SIG-M5 treated with dmso at 0.1 percent for 504 hours (cell line): ENCODE measurements at regions not wholly inside any gene's neighbourhood (a gene's known extent, or its start where the extent isn't known, plus 50 kb on each side); places are given as distances from the start of the nearest gene placed in this dataset.
"Not testable (repeated sequence)": the region's sequence is repeated elsewhere in the genome, so short reads cannot be mapped to it uniquely, and the experiment has no call there.

Experiments
- DNase-seq: peaks from one replicate; lab custom pipeline; 2025; ENCODE audit not compliant: unreplicated experiment; lab: John Stamatoyannopoulos, UW

DNA sequence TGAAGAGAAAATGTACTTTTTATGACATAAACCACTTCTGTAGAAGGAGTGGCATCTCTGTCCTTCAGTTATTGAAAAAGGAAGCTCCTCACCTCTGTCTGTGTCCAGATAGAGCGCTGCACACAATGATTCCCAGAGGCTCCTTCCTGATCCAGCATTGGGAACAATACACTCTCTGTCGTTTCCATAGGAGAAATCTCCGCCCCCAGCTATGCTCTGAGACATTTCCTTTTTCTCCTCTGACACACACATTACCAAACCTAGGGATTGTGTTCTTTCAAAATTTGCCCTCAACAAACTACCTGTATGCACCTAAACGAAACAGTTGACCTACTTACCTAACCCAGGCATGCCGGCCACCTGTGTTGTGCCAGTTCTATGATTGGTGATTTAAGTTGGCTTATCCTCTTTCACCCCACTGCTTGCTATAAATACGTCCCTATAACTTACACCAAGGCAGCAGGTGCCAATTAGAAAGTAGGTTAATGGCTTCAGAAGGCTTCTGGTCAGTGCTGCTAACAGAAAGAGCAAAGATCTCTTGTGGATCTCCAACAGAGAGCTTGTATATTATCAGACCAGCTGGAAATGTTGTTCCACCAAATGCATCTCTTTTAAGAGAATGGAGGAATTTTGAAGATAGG, 140.1 kb upstream of the JCAD start:
- DNase-seq, result no peak

DNA sequence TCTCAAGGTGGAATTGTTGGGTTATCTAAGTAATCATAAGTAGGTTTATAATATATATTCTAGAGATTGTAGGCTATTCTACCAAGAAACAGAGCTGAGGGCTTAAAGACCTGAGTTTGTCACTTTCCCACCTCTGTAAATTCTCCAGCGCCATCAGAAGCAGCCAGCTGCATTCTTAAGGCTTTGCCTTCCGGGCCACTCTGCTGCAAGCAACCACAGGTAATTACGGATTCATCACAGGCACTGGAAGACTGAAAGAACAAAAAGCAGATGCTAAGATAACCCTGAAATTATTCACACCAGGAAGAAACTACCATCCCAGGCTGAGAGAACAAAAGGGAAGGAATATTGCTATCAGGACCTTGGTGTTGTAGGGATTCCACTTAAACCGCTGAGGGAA, 137.8 kb upstream of the JCAD start:
- DNase-seq, result no peak

DNA sequence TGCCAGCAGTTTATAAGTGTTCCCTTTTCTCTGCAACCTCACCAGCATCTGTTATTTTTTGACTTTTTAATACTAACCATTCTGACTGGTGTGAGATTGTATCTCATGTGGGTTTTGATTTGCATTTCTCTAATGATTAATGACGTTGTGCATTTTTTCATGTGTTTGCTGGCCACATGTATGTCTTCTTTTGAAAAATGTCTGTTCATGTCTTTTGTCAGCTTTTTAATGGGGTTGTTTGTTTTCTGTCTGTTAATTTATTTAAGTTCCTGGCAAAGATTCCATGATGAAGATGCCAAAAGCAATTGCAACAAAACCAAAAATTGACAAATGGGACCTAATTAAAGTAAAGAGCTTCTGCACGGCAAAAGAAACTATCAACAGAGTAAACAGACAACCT, 137.2 kb upstream of the JCAD start:
- not testable (repeated sequence) for DNase-seq

DNA sequence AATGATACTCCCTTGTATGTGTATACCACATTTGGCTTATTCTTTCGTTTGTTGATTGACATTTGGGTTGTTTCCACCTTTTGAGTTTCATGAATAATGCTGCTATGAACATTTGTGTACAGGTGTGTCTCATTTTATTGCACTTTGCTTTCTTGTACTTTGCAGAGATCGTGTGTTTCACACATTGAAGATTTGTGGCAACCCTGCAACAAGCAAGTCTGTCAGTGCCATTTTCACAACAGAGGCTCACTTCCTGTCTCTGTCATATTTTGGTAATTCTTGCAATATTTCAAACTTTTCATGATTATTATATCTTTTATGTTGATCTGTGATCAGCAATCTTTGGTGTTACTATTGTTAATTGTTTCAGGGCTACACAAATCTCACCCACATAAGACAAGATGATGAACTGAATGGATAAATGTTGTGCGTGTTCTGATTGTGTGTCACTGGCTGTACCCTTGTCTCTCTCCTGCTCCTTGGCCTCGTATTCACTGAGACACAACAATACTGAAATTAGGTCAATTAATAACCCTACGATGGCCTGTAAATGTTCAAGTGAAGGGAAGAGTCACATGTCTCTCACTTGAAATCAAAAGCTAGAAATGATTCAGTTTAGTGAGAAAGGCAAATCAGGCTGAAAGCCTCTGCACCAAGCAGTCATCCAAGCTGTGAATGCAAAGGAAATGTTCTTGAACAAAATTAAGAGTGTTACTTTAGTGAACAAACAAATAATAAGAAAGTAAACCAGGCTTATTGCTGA, 133.6 kb upstream of the JCAD start:
- DNase-seq, result no peak

DNA sequence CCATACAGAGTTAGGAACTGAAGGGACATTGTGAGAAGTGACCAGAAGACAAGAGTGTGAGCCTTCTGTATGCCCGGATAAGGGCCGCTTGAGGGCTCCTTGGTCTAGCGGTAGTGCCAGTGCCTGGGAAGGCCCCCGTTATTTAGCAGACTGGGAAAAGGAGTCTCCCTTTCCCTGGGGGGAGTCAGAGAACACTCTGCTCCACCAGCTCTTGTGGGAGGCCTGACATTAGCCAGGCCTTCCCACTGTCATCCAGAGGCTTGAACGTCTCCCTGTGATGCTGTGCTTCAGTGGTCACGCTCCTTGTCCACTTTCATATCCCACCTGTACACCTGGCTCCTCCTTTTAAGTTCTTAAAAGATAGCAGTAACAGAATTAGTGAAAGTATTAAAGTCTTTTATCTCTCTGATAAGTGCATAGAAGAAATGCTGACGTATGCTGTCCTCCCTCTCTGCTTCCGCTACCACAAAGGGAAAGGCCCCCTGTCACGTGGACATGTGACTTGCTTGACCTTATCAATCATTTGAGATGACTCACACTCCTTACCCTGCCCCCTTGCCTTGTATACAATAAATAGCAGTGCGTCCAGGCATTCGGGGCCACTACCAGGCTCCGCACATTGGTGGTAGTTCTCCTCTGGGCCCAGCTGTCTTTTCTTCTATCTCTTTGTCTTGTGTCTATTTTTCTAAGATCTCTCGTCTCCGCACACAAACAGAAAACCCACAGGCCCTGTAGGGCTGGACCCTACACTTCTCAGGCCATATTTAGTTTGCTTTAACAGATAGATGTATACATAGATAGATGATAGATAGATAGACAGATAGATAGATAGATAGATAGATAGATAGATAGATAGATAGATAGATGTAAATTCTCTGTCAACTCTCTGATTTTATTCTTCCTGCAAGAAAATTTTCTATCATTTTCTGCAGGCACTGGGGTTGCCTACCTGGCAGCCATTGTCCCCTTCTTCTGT, 131.5 kb upstream of the JCAD start:
- no peak for DNase-seq

DNA sequence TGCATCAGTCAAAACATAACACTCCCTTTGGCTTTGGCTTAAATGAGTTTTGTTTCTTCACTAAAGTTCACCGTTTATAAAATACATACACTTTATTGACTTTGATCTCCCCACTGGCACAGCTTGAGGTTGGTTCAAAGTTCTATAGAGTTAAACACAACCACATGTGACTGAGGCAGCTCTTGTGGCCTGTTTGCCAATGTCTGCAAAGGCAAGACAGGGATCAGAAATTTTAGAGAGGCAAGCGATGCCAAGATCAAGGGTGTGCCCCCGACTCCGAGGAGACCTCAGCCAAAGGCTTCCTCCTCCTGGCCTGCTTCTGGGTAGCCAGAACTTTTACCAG, 129.8 kb upstream of the JCAD start:
- DNase-seq, result no peak

DNA sequence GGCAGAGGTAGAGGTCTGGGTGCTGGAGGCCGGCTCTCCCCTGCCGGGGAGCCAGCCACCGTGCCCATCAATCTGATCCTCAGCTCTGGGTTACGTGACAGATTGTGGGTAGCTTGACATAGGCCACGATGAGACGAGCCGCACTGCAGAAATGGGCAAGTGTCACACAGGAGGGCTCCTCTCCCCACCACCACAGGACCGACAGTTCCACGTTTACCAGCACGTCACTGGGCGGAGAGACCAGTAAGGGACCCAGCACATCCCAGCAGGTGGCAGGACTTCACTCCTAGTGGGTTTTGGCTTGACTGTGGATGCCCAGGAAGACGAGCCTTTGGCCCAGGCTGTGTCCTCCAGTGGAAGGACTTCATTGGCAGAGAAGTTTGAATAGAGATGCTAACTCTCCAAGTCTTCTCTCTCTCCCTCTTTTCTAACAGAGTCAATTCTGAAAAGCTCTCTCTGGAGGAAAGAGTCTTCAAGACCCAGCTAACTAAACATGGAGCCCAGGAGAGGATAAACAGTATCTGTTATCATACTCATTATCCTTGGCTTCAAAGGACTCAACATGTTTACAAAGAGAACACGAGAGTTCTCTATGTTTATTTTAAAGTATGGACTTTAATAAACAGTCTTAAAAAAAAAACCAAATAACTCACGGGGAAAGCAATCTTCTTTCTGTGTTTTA, 129.3 kb upstream of the JCAD start:
- DNase-seq, result no peak

DNA sequence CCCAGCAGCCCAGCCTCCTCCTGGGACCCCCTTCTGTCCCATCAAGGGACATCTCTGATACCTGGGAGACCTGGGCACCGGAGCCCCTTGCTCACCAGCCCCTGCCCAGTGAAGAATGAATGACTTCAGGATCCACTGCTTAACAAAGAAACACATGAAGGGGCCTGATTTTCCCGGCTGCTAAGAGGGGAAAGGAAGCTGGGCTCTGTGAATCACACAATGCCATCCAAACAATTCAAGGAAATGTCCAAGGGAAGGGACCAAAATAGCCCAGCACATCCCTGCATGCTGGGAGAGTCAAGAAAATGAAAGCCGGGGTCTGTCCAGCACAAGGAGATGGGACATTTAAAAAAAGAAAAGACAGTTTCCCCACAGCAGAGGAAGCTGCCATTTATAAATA, 128.7 kb upstream of the JCAD start:
- DNase-seq, result no peak

DNA sequence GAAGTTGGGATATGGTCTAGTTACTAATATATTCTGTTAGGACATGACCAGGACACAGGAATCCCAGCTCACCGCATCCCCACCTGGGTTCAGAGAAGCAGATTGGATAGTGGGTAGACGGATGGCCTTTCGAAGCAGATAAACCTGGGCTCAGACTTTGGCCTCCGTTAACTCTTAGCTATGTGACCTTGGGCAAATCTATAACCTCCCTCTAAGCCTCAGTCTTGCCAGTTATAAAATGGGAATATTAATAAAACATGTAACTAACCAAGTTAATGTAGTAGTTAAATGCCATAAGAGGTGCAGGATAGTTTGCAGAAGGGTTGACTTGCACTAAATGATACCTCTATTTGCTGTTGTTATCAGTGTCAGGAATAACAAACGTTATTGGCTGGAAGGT, 127.6 kb upstream of the JCAD start:
- no peak for DNase-seq

DNA sequence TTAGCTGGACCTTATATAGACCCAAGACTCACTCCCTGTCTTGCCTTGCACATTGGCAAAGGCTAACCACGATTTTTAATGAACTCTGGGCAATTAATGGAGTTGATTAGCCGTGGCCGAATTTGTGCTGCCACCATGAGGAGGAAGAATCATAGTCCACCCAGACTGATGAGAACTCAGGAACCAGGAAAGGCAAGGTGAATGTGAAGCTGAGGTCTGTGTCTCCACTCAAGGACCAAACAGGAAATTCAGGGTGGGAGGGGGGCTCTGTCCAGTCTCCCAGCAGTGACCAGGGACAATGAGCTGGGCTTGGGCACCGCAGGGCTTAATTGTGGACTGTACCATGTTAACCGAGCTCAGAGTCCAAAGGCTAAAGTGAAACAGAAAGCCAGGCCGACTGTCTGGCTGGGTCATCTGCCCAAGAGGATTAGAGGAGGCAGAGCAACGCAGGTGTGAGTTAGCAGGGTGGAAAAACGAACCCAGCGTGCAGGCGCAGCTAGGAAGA, 127.0 kb upstream of the JCAD start:
- no peak for DNase-seq

DNA sequence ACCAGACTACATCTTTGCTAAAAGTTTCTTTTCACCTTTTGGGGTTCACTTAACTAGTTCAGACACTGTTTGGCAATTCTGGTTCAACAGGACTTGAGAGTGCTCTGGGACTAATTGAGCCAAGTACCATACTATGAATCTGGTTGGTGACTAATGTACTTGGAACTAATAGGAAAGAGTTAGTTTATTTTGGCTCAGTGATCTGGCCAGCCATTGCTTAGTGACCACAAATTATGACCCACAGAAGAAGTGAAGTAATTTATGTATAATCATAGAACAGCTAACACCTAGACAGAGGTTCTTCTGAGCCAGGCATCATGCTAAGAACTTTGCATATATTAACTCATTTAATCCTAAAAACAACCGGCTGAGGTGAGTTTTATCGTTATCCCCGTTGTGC, 126.5 kb upstream of the JCAD start:
- no peak for DNase-seq

DNA sequence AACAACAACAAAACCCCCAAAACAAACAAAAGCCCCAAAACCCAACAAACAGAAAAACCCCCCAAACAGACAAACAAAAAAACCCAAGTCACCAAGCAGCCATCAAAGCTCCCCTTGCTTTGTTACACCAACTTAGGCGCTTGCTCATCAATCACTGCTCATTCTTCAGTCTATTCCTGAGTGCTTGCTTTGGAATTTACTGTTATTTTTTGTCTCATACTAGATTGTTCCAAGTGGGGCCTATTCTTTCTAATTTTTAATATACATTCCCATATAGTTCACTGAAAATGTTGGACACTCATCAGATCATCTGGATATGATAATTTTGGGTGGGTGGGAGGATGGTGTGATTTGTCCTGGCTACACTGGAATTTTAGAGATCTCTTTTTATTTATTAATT, 126.0 kb upstream of the JCAD start:
- no peak for DNase-seq

DNA sequence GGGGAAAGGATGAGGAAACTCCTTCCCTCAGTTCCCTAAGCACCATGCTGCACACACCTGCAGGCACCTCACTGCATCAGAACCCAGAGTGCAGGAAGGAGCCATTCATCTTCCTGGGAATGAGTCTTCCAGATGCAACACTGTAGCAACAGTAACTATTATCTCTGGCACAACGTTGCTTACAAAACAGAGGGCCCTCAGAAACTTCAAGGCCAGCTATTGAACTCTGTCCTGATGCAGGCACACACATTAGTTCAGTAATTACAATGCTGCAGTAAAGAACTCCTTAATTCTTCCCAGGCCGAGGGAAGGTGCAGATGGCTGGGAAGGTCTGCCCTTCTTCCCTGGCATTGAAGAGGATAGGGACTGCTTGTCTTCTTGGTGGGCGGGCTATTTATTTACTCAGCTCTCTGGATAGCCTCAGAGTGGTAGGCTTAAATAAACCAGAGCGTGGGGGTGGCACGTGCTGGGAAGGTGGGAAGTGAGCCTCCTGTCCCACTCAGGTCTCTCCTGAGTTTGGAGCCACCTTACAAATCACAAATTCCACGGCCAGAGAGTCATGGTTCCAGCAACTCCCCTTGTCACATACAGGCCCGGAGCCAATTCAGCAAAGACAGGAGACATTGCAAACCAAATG, 125.1 kb upstream of the JCAD start:
- no peak for DNase-seq

DNA sequence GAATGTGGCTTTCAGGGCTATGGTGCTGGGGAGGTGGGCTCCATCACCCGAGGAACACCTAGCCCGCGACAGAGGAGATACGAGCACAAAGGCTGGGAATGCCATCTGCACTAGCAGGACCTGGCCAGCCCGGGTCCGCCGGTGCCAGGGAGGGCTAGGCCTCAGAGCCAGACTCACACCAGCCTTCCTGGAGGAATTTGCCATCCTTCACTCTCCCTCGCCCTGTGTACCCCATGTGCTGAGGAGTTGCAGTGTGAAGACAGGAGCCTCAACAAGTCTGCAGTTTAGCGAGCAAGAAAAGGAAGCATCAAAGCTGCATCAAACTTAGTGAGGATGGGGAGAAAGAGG, 123.6 kb upstream of the JCAD start:
- no peak for DNase-seq

DNA sequence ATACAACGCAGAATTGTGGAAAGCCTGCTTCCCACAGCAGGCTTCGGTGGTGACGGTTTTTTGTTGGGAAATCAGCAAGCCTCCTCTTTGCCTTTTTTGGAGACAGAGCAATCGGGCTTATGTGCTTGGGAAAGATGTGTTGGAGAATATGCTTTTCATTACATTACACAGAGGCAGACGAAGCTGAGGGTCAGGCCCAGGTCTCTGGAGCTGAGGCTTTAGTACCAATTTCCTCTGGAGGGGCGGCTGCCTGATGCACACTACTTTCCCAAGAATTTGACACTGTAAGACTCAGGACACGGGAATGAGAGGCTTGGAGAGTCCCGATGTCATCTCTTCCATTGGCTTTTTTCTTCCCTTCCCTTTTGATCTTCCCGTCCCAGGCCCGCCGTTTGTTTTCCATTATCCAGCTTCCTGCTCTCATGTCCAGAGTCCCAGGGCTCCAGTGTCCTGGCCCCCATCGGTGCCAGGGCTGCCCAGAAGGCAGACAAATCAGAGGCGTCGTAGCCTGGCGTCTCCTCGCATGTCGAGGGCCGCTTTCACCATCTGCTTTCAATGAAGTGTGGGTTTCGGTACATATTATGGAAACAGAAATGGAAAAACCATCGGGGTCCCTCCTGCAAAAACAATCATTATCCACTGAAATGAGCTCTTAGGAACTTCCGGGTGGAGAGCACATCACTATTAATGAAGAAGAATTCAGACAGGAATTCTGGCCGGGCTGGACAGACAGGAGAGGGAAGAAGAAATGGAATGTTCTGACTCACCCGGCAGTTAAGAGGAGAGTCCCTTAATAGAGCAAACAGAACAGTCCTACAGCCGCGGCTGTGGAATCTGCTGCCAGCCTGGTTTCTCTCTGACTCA, 123.0 kb upstream of the JCAD start:
- peak; percentile 31 for DNase-seq

DNA sequence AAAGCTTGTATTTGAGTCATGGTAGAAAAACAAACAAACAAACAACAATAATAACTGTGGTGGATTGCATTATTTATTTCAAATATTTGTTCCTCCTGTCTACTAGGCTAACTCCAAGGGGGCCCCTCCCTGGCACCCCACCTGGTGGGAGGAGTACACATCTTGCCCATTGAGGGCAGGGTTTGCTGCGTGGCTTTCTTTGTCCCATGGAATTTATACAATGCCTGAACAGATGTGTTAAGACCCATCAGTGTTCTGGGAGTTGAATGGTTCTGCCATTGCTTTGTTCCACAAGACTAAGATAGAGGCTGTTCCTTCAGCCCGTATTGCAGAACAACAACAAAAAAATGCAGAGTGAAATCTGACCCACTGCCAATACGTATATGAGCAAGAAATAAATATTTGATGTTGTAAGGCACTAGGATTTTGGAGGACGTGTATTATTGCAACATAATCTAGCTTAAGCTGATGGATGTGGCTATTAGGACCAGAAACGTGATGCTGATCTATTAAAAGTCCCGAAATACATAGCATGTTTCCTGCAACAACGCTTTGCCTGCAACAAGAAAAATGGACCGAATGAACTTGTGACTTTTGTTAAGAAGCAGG, 119.1 kb upstream of the JCAD start:
- DNase-seq, result no peak

DNA sequence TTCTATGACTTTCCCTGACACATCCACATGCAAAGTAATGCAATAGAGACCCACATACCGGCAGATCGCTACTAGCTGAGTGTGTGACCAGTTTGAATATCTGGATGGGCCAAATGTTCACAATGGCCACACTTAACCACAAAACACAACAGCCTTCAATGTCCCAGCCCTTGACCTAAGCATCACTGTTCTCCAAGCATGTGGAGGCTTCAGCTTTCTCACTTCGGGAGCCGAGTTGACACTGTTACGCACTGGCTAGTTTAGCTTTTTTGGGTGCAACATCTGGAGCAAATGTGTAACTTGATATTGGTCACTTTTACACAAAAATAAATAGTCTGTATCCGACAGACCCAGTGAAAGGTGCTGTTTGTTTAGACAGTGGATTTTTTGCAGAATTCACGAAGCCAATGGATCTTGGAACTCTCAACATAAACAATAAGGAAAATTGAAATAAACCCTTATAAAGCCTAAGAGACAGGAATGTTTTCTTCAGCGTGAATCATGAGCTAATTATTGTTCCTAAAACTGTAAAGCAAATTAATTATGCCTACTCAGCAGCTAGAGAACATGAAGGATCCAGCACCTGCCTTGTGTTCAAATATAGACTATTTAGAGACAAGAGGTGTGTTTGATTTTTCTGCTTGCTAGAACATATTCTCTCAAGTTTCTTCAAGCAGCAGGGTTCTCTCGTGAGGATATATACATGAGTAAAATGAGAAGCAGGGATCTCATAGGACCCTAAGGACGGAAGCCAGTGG, 117.6 kb upstream of the JCAD start:
- DNase-seq, result no peak

DNA sequence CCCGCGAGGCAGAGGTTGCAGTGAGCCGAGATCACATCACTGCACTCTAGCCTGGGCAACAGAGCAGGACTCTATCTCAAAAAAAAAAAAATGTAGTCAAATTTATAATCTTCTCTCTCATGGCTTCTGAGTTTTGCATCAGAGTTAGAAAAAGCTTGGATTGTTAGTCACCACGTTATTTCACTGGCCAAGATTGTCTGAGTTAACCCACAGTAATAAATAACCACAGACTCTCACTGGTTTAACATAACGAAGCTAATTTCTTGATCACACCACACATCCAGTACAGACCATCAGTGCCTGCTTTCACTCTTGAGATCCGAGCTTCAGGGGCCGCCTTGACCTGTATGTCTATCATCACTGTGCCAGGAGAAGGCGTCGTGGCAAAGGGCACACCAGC, 116.8 kb upstream of the JCAD start:
- DNase-seq, result no peak

DNA sequence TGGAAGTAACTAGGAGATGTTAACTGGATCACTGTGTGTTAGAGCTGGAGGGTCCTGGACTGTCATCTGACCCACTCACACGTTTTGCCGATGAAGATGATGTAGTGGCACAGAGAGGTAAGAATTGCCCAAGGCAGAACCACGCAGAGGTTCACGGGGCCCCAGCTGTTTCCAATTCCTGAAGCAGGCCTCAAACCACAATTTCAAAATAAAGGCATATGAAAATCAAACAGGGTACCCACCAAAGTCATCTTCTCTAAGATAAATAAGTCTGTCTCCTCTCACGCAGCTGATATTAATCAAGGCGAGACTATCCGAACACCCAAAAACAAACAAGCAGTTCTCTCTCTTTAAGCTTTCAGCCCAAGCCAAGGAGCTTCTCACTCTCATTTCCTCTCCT, 113.3 kb upstream of the JCAD start:
- no peak for DNase-seq
